HL-60 (cell line): ENCODE measurements at regions not wholly inside any gene's neighbourhood (a gene's known extent, or its start where the extent isn't known, plus 50 kb on each side); places are given as distances from the start of the nearest gene placed in this dataset.

ENCODE experiments used
- DNase-seq, 2 experiments: peaks; one replicate each; pipeline ENCODE4 v3.0.0-alpha.2; 2010 to 2020; ENCODE audit warnings: low read depth in 1 of 2, low spot score in 1 of 2
- H3K27ac ChIP-seq: fragments of 250-450 bp; sonication (Bioruptor Pico); replicated peaks from 2 replicates; pipeline ENCODE4 v1.5.1; 2020; ENCODE audit warnings: mild to moderate bottlenecking, moderate library complexity
- H3K27me3 ChIP-seq: fragments of 250-450 bp; sonication (Bioruptor Pico); 2 replicates; pipeline ENCODE4 v1.5.1; 2021; ENCODE audit warnings: mild to moderate bottlenecking, moderate library complexity; ENCODE audit not compliant: insufficient read depth, poor library complexity, severe bottlenecking
- H3K4me3 ChIP-seq: replicated peaks from 2 replicates; pipeline ENCODE4 v1.5.1; 2011; ENCODE audit warnings: mild to moderate bottlenecking, control low read depth, low read length; ENCODE audit not compliant: insufficient read depth
- CTCF ChIP-seq: IDR thresholded peaks from one replicate; pipeline ENCODE4 v1.5.1; 2011; ENCODE audit warnings: low read length, control low read depth, inconsistent platforms; ENCODE audit not compliant: insufficient read depth
- GABPA ChIP-seq: IDR thresholded peaks from 2 replicates; pipeline ENCODE4 v1.6.1; 2012; ENCODE audit warnings: low read depth
- POLR2AphosphoS5 ChIP-seq: IDR thresholded peaks from 2 replicates; pipeline ENCODE4 v1.6.1; 2012; ENCODE audit warnings: low read depth
- REST ChIP-seq: IDR thresholded peaks from 2 replicates; pipeline ENCODE4 v1.6.1; 2012; ENCODE audit warnings: low read depth; ENCODE audit not compliant: insufficient replicate concordance
- SPI1 ChIP-seq: IDR thresholded peaks from 2 replicates; pipeline ENCODE4 v1.6.1; 2012; ENCODE audit warnings: low read depth, mild to moderate bottlenecking, borderline replicate concordance

- Histone ChIP-seq H3K27me3 (no peaks in the 10 kb centered on the region), H3K27ac (no peak overlapping the region), H3K4me3 (no peak overlapping the region)
- TF ChIP-seq GABPA = no peak
- TF ChIP-seq CTCF = no peak
- no peak for TF ChIP-seq SPI1
- no peak for DNase-seq
Observed at GRCh38 chr20:17093782-17094181, 133.1 kb upstream of the PCSK2 start.

- no peak for TF ChIP-seq GABPA
- TF ChIP-seq SPI1 = no peak
- no peak for TF ChIP-seq POLR2AphosphoS5
- TF ChIP-seq REST = no peak
- TF ChIP-seq CTCF = no peak
- Histone ChIP-seq H3K4me3 (no peak overlapping the region), H3K27me3 (no peaks in the 10 kb centered on the region), H3K27ac (no peak overlapping the region)
- no peak for DNase-seq
Observed at GRCh38 chr20:17097603-17098002, 129.2 kb upstream of the PCSK2 start.

GRCh38 chr20:17100506-17100905 is 126.3 kb upstream of the PCSK2 start:
- Histone ChIP-seq H3K27ac (no peak overlapping the region), H3K4me3 (no peak overlapping the region), H3K27me3 (no peaks in the 10 kb centered on the region)
- DNase-seq = no peak
- TF ChIP-seq SPI1 (no peak), CTCF (no peak), REST (no peak), GABPA (no peak), POLR2AphosphoS5 (no peak)

GRCh38 chr20:17107127-17107526 is 119.7 kb upstream of the PCSK2 start:
- DNase-seq = no peak
- no peak for TF ChIP-seq POLR2AphosphoS5
- Histone ChIP-seq H3K27ac (no peak overlapping the region), H3K4me3 (no peak overlapping the region), H3K27me3 (no peaks in the 10 kb centered on the region)
